Hepatocyte (in vitro differentiated cells): ENCODE measurements at regions not wholly inside any gene's neighbourhood (a gene's known extent, or its start where the extent isn't known, plus 50 kb on each side); places are given as distances from the start of the nearest gene placed in this dataset.

Source experiments
- EZH2 ChIP-seq: fragments of 200-600 bp; sonication (generic); IDR thresholded peaks from 2 replicates; pipeline ENCODE4 v1.6.1; 2016; ENCODE audit warnings: antibody characterized with exemption, mild to moderate bottlenecking, borderline replicate concordance
- EZH2phosphoT487 ChIP-seq: fragments of 200-600 bp; sonication (generic); IDR thresholded peaks from one replicate; pipeline ENCODE4 v1.6.1; 2018; ENCODE audit warnings: antibody characterized with exemption, mild to moderate bottlenecking, low read depth, moderate library complexity; ENCODE audit not compliant: unreplicated experiment, severe bottlenecking
- TF ChIP-seq, protein P1 (sequence below): fragments of 200-600 bp; sonication (generic); IDR thresholded peaks from 2 replicates; pipeline ENCODE4 v1.5.1; 2016; ENCODE audit warnings: antibody characterized with exemption, mild to moderate bottlenecking; ENCODE audit not compliant: poor library complexity

DNA sequence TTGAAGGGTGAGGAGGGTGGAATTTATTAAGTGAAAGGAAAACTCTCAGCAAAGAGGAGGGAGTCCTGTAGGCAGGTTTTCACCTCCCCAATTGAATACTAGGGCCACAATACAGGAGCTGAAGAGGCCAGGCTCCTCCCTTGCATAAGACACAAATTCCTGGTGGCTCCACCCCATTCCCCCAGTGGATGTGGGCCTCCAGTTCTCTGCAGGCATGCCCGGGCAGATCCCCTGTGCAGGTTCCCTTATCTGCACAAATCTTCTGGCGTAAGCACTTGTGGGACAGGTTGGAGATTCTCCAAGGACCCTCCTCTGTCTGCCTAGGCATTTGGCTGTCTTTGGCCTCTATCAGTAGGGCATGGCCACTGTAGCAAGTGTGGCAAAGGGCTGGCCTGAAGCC, 847.1 kb upstream of the MBL2 start:
- TF ChIP-seq, protein P1, sequence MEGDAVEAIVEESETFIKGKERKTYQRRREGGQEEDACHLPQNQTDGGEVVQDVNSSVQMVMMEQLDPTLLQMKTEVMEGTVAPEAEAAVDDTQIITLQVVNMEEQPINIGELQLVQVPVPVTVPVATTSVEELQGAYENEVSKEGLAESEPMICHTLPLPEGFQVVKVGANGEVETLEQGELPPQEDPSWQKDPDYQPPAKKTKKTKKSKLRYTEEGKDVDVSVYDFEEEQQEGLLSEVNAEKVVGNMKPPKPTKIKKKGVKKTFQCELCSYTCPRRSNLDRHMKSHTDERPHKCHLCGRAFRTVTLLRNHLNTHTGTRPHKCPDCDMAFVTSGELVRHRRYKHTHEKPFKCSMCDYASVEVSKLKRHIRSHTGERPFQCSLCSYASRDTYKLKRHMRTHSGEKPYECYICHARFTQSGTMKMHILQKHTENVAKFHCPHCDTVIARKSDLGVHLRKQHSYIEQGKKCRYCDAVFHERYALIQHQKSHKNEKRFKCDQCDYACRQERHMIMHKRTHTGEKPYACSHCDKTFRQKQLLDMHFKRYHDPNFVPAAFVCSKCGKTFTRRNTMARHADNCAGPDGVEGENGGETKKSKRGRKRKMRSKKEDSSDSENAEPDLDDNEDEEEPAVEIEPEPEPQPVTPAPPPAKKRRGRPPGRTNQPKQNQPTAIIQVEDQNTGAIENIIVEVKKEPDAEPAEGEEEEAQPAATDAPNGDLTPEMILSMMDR, result no peak
- TF ChIP-seq EZH2 (no peak), EZH2phosphoT487 (no peak)
